Neural cell (in vitro differentiated cells): ENCODE measurements at regions not wholly inside any gene's neighbourhood (a gene's known extent, or its start where the extent isn't known, plus 50 kb on each side); places are given as distances from the start of the nearest gene placed in this dataset.

ENCODE experiments used
- H2AFZ ChIP-seq: fragments of 200-600, 300-800 bp; sonication (generic), shearing (Covaris generic); 2 replicates; pipeline ENCODE4 v1.6.0; 2014; ENCODE audit warnings: low read depth, mild to moderate bottlenecking, antibody characterized with exemption, low read length, moderate library complexity
- H3F3A ChIP-seq: fragments of 200-600 bp; shearing (Covaris generic); 2 replicates; pipeline ENCODE4 v1.6.1; 2016; ENCODE audit warnings: mild to moderate bottlenecking, moderate library complexity, mixed read lengths, antibody characterized with exemption, low read length; ENCODE audit not compliant: insufficient read depth, poor library complexity, severe bottlenecking
- H3K27ac ChIP-seq: fragments of 200-600, 300-800 bp; sonication (generic), shearing (Covaris generic); 2 replicates; pipeline ENCODE4 v1.5.1; 2014; ENCODE audit warnings: mild to moderate bottlenecking, low read length, moderate library complexity
- H3K27me3 ChIP-seq: fragments of 300-800, 200-600 bp; sonication (generic), shearing (Covaris generic); 2 replicates; pipeline ENCODE4 v1.6.0; 2014; ENCODE audit warnings: mild to moderate bottlenecking, low read depth, low read length, moderate library complexity; ENCODE audit not compliant: insufficient read depth
- H3K36me3 ChIP-seq: fragments of 300-800, 200-600 bp; sonication (generic), shearing (Covaris generic); 2 replicates; pipeline ENCODE4 v1.5.1; 2014; ENCODE audit warnings: mild to moderate bottlenecking, antibody characterized with exemption, low read length, moderate library complexity; ENCODE audit not compliant: insufficient read depth
- H3K4me2 ChIP-seq: fragments of 300-800, 200-600 bp; sonication (generic), shearing (Covaris generic); 2 replicates; pipeline ENCODE4 v1.6.0; 2014; ENCODE audit warnings: mild to moderate bottlenecking, low read length
- H3K4me3 ChIP-seq: fragments of 300-800, 200-600 bp; sonication (generic), shearing (Covaris generic); 2 replicates; pipeline ENCODE4 v1.5.1; 2014; ENCODE audit warnings: mild to moderate bottlenecking, low read length, moderate library complexity
- H3K79me2 ChIP-seq: fragments of 200-600 bp; shearing (Covaris generic); replicated peaks from 2 replicates; pipeline ENCODE4 v1.6.0; 2014; ENCODE audit warnings: mild to moderate bottlenecking, low read length, moderate library complexity; ENCODE audit not compliant: insufficient read depth
- H3K9ac ChIP-seq: fragments of 300-800, 200-600 bp; sonication (generic), shearing (Covaris generic); 2 replicates; pipeline ENCODE4 v1.6.1; 2016; ENCODE audit warnings: mild to moderate bottlenecking, low read length, mixed read lengths
- H3K9me2 ChIP-seq: fragments of 200-600 bp; shearing (Covaris generic); 2 replicates; pipeline ENCODE4 v1.6.1; 2016; ENCODE audit warnings: mild to moderate bottlenecking, low read length, mixed read lengths; ENCODE audit not compliant: insufficient read depth
- H3K9me3 ChIP-seq: fragments of 200-600, 300-800 bp; sonication (generic), shearing (Covaris generic); 2 replicates; pipeline ENCODE4 v1.6.1; 2016; ENCODE audit warnings: mild to moderate bottlenecking, mixed run types, low read length, moderate library complexity, mixed read lengths
- H4K20me1 ChIP-seq: fragments of 200-600 bp; shearing (Covaris generic); 2 replicates; pipeline ENCODE4 v1.6.1; 2016; ENCODE audit warnings: mild to moderate bottlenecking, mixed run types; ENCODE audit not compliant: insufficient read depth
- CTCF ChIP-seq: fragments of 450-650 bp; IDR thresholded peaks from 2 replicates; pipeline ENCODE4 v1.5.1; 2014; ENCODE audit warnings: antibody characterized with exemption, mild to moderate bottlenecking, moderate library complexity; ENCODE audit not compliant: poor library complexity, severe bottlenecking
- EP300 ChIP-seq: fragments of 450-650 bp; conservative IDR thresholded peaks from 2 replicates; pipeline ENCODE4 v1.6.1; 2014; ENCODE audit warnings: antibody characterized with exemption, mild to moderate bottlenecking, moderate library complexity; ENCODE audit not compliant: poor library complexity, severe bottlenecking
- EZH2 ChIP-seq: fragments of 200-600, 300-800 bp; shearing (Covaris generic), sonication (generic); IDR thresholded peaks from 2 replicates; pipeline ENCODE4 v1.6.1; 2014; ENCODE audit warnings: antibody characterized with exemption, low read length, borderline replicate concordance, mild to moderate bottlenecking; ENCODE audit not compliant: insufficient read depth, poor library complexity, severe bottlenecking
- MXI1 ChIP-seq: fragments of 450-650 bp; conservative IDR thresholded peaks from 2 replicates; pipeline ENCODE4 v1.6.1; 2014; ENCODE audit warnings: antibody characterized with exemption, mild to moderate bottlenecking; ENCODE audit not compliant: poor library complexity, severe bottlenecking
- POLR2AphosphoS5 ChIP-seq: IDR thresholded peaks from 2 replicates; pipeline ENCODE4 v1.6.1; 2012
- RAD21 ChIP-seq: fragments of 450-650 bp; conservative IDR thresholded peaks from 2 replicates; pipeline ENCODE4 v1.6.1; 2014; ENCODE audit warnings: antibody characterized with exemption, mild to moderate bottlenecking, moderate library complexity
- REST ChIP-seq: IDR thresholded peaks from 2 replicates; pipeline ENCODE4 v1.6.1; 2012; ENCODE audit warnings: borderline replicate concordance
- SMC3 ChIP-seq: fragments of 450-650 bp; conservative IDR thresholded peaks from 2 replicates; pipeline ENCODE4 v1.6.1; 2014; ENCODE audit warnings: antibody characterized with exemption, mild to moderate bottlenecking, moderate library complexity; ENCODE audit not compliant: poor library complexity
- TAF1 ChIP-seq: IDR thresholded peaks from 2 replicates; pipeline ENCODE4 v1.6.1; 2012; ENCODE audit warnings: low read depth

GRCh38 chr18:28478531-28478930, 301.6 kb upstream of the CDH2 start:
- Histone ChIP-seq H3K9me2 (no peaks in the 10 kb centered on the region), H3K4me2 (no peak overlapping the region), H3K36me3 (no peaks in the 10 kb centered on the region), H3F3A (no peaks in the 10 kb centered on the region), H4K20me1 (no peaks in the 10 kb centered on the region), H3K4me3 (no peak overlapping the region), H3K27me3 (no peaks in the 10 kb centered on the region), H3K27ac (no peak overlapping the region), H2AFZ (no peak overlapping the region), H3K79me2 (no peaks in the 10 kb centered on the region), H3K9me3 (peaks cover 4% of the 10 kb centered on the region), H3K9ac (no peak overlapping the region)
- TF ChIP-seq MXI1, result no peak
- TF ChIP-seq EP300, result no peak
- TF ChIP-seq EZH2, result no peak

- no peak overlapping the region for H3K27ac ChIP-seq
- H3K27me3 ChIP-seq, result no peaks in the 10 kb centered on the region
- peaks cover 4% of the 10 kb centered on the region for H3K9me3 ChIP-seq
- H3K9me2 ChIP-seq, result no peaks in the 10 kb centered on the region
- no peak overlapping the region for H3K4me2 ChIP-seq
- TF ChIP-seq MXI1 (no peak), TAF1 (no peak), RAD21 (no peak), EP300 (no peak), EZH2 (no peak), POLR2AphosphoS5 (no peak), CTCF (no peak), SMC3 (no peak), REST (no peak)
- H2AFZ ChIP-seq, result no peak overlapping the region
- H3K4me3 ChIP-seq, result no peak overlapping the region
- no peaks in the 10 kb centered on the region for H3K79me2 ChIP-seq
- H3F3A ChIP-seq, result no peaks in the 10 kb centered on the region
- H3K9ac ChIP-seq, result no peak overlapping the region
- no peaks in the 10 kb centered on the region for H3K36me3 ChIP-seq
- no peaks in the 10 kb centered on the region for H4K20me1 ChIP-seq
Observed at GRCh38 chr18:28476302-28476701, 299.4 kb upstream of the CDH2 start.

GRCh38 chr18:28469946-28470345, 293.0 kb upstream of the CDH2 start:
- no peak overlapping the region for H3K4me2 ChIP-seq
- no peak for TF ChIP-seq EP300
- no peak for TF ChIP-seq SMC3
- no peak for TF ChIP-seq RAD21
- no peak for TF ChIP-seq REST
- TF ChIP-seq TAF1, result no peak
- no peak for TF ChIP-seq MXI1
- no peak for TF ChIP-seq EZH2
- no peak for TF ChIP-seq POLR2AphosphoS5
- no peak for TF ChIP-seq CTCF
- no peaks in the 10 kb centered on the region for H3K79me2 ChIP-seq
- no peaks in the 10 kb centered on the region for H3K9me3 ChIP-seq
- H3K4me3 ChIP-seq, result no peak overlapping the region
- H2AFZ ChIP-seq, result no peak overlapping the region
- no peak overlapping the region for H3K27ac ChIP-seq
- no peak overlapping the region for H3K9ac ChIP-seq
- H3K9me2 ChIP-seq, result no peaks in the 10 kb centered on the region
- no peaks in the 10 kb centered on the region for H3K36me3 ChIP-seq
- H3K27me3 ChIP-seq, result no peaks in the 10 kb centered on the region
- no peaks in the 10 kb centered on the region for H3F3A ChIP-seq
- H4K20me1 ChIP-seq, result no peaks in the 10 kb centered on the region
